ENCODE measurements at regions not wholly inside any gene's neighbourhood (a gene's known extent, or its start where the extent isn't known, plus 50 kb on each side); places are given as distances from the start of the nearest gene placed in this dataset.

DNA sequence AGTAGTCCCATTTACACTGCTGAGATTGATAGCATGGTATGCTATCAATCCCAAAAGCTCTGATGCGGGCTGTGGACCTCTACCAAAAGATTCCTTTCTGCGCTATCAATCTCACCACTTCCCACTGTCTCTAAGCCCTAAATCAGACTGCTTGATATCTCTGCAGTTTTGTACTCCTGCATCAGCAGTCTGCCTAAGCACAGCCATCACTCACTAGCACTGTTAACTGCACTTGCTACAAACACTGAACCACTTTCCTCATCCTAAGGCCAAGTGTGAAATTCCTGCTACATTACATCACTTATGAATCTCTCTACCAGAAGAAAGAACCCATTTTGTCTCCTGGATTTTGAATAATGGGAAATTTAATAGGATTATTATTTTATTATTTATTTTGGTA is 237.0 kb downstream of the HNMT start:
- TF ChIP-seq CTCF (IDR thresholded peaks at IDR 0.05; ENCODE audit: low read depth, low read length) (no peak), POLR2A (IDR thresholded peaks at IDR 0.05; ENCODE audit: extremely low read depth, insufficient read length) (no peak)
- TF ChIP-seq, protein P1, sequence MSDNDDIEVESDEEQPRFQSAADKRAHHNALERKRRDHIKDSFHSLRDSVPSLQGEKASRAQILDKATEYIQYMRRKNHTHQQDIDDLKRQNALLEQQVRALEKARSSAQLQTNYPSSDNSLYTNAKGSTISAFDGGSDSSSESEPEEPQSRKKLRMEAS (IDR thresholded peaks at IDR 0.05; ENCODE audit: low read depth, low read length), result no peak
